GM18505 (cell line): ENCODE measurements at regions not wholly inside any gene's neighbourhood (a gene's known extent, or its start where the extent isn't known, plus 50 kb on each side); places are given as distances from the start of the nearest gene placed in this dataset.

ENCODE experiments used
- ATAC-seq: cut with Tn5 transposase; IDR thresholded peaks from one replicate; pipeline ENCODE4 v1.9.1; 2021; ENCODE audit not compliant: unreplicated experiment
- POLR2A ChIP-seq: IDR thresholded peaks from 4 replicates; pipeline ENCODE4 v1.6.1; 2011; ENCODE audit warnings: borderline replicate concordance; ENCODE audit not compliant: insufficient read depth, insufficient read length; ENCODE audit errors: extremely low read depth

DNA sequence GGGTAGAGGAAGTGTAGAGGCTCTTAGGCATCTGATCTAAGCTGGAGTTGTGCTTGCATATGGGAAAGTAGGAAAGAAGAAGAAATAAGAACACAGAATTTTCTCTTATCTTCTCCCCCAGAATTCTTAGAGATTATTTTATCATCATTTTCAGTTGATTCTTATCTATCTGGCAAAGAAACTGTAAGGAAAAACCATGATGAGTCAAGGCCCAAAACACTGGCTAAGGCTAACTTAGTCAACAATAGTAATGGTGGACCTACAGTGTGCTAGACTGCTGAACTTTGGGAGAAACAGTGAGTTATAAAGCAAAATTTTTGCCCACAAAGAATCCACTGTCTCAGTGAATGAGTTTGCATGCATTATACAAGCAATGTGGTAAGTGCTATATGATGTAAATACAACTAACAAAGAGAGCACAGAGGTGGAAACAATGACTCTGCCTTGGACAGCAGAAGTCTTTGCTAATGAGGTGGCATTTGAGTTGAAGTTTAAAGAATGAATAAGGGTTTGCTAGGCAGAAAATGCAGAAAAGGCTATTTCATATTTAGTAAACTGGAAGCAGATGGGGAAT lies 344.5 kb upstream of the PLET1 start:
- ATAC-seq, result no peak
- TF ChIP-seq POLR2A, result no peak

- TF ChIP-seq POLR2A, result no peak
These were observed 346.0 kb upstream of the PLET1 start for GRCh38 chr11:112606656-112607055.

GRCh38 chr11:112608509-112608908 lies 347.8 kb upstream of the PLET1 start:
- no peak for ATAC-seq
- no peak for TF ChIP-seq POLR2A

More at GRCh38 chr11:112606656-112607055, 346.0 kb upstream of the PLET1 start:
- ATAC-seq, result no peak

GRCh38 chr11:112610494-112610893 lies 349.8 kb upstream of the PLET1 start:
- no peak for ATAC-seq
- TF ChIP-seq POLR2A, result no peak

DNA sequence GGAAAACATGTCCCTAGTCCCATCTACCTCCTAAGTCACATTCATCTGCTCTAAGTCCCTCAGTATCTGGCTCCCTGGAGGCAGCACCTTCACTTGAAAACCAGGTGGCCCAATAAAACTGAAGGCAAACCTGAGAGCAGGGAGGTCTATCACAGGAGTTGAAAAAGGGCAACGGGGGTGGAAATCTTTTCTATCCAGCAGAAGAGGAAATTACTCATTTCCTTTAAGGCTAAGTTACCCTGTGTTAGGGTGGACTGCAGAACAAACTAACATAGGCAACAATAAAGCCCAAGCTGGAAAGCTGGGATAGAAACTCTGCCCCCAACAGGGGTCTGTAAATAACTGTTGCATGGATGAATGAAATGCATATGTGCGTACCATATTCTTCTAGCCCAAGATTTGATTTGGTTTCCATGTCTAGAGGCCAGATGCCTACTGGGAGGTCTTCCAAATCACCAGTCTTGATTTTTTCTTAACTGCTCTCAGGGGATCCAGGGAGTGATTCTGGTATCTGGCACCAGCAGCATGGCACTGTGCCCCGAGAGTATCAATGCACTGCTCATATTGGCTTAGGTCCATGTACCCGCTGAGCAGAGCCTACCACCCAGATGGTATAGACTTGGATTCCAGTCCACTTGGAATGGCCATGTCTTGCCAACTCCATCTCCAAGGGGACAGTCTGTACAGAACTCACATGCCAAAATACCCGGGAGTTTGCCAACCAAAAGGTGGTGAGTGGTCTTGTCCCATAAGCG lies 350.0 kb upstream of the NCAM1 start:
- no peak for TF ChIP-seq POLR2A
- no peak for ATAC-seq

GRCh38 chr11:112611771-112612170 lies 349.4 kb upstream of the NCAM1 start:
- ATAC-seq, result no peak
- no peak for TF ChIP-seq POLR2A

DNA sequence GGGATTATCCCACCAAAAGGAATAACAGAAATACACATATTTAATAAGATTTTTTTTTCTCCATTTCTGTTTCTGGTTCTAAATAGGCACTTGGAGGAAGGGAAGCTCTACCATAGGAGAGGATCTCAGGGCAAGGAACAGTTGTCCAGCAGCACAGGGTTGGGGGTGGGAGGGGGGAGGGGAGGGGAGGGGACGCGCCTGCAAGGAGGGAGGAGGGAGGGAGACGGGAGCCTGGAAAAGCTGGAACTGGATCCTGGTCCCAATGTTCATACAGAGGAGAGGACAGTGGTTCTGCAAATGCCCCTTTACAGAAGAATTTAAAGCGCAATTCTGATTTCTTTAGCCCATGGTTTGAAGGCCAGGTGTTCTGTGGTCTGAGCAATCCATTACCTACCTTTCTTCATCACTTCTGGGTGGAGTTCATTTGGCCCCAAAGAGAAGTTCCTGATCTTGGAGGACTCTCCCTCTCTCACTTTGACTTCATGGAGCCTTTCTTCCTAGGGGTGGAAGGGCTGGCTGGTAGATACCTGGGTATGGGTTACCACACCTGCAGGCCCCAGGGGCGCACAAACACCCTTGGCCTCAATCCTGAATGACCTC lies 348.9 kb upstream of the NCAM1 start:
- ATAC-seq, result no peak
- no peak for TF ChIP-seq POLR2A

GRCh38 chr11:112613051-112613972 lies 347.9 kb upstream of the NCAM1 start:
- no peak for ATAC-seq
- no peak for TF ChIP-seq POLR2A

DNA sequence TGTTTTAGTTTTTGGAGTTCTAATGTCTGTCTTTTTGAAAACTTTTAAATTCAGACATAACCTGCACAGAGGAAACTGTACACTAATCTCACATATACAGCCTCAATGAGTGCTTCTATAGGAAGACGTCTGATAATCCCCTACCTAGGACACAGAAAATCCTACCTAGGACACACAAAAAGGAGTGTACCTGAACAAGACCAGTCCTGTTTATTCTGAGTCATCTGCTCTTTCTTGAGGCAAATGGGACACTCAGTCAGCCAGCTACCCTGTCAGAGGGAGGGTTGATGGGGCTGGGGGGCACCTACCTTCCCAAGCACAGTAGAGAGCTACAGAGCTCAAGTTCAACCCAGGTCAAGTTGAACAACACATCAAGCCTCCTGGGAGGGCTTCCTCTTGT lies 346.6 kb upstream of the NCAM1 start:
- no peak for ATAC-seq
- TF ChIP-seq POLR2A, result no peak

DNA sequence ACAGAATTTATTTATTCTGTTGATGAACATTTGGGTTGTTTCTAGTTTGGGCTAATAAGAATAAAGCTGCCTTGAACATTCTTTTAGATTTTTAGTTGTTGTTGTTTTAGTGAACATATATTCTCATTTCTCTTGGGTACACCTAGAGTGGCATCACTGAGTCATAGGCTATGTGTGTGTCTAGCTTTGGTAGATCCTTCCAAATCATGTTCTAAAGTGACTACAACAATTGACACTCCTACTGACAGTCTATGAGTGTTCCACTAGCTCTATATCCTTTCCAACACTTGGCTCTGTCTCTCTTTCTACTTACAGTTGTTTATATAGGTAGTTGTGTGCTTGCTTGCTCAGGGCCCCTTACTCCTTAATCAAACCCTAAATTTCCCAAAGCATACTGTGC lies 346.0 kb upstream of the NCAM1 start:
- no peak for ATAC-seq
- TF ChIP-seq POLR2A, result no peak

GRCh38 chr11:112615891-112616290 lies 345.3 kb upstream of the NCAM1 start:
- no peak for ATAC-seq
- no peak for TF ChIP-seq POLR2A

- no peak for ATAC-seq
- no peak for TF ChIP-seq POLR2A
These were observed 344.7 kb upstream of the NCAM1 start for GRCh38 chr11:112616327-112617097.

DNA sequence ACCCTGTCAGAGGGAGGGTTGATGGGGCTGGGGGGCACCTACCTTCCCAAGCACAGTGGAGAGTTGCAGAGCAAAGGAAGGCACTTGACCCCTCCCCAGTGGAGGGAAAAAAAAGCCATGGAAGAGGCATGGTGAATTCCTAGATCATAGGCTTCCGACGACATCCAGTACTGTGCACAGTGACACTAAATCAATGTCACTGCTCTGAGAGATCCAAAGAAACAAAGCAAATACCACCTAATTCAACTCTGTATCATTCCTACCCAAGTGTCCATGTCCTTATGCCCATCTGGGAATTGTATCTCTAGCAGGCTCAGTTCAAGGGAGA lies 344.2 kb upstream of the NCAM1 start:
- no peak for TF ChIP-seq POLR2A
- no peak for ATAC-seq
